Kidney (tissue), 13 donors: ENCODE measurements at regions not wholly inside any gene's neighbourhood (a gene's known extent, or its start where the extent isn't known, plus 50 kb on each side); places are given as distances from the start of the nearest gene placed in this dataset.

Experiments
- DNase-seq, 5 donors: peaks; one replicate each; pipeline ENCODE4 v3.0.0-alpha.2; 2013 to 2020
- FAIRE-seq: peaks from 2 replicates; lab custom pipeline; 2012; peaks lifted over from hg19 to GRCh38; lab: Jason Lieb, UNC
- H3K27ac ChIP-seq, 2 donors: one replicate each; pipeline ENCODE4 v1.7.0; 2013; ENCODE audit warnings: low read depth in 2 of 2, low read length in 2 of 2, inconsistent platforms in 1 of 2
- H3K27me3 ChIP-seq: one replicate; pipeline ENCODE4 v1.7.1; 2013; ENCODE audit warnings: low read length, inconsistent platforms; ENCODE audit not compliant: control insufficient read depth, insufficient read depth
- H3K36me3 ChIP-seq, 3 donors: one replicate each; pipeline versions ENCODE4 v1.7.0 to v1.7.1; 2013; ENCODE audit warnings: low read length in 3 of 3, control low read depth in 1 of 3, inconsistent platforms in 1 of 3; ENCODE audit not compliant: insufficient read depth in 3 of 3, control insufficient read depth in 2 of 3
- H3K4me1 ChIP-seq, 3 donors: one replicate each; pipeline versions ENCODE4 v1.7.0 to v1.7.1; 2013; ENCODE audit warnings: low read length in 3 of 3, inconsistent platforms in 1 of 3, low read depth in 1 of 3; ENCODE audit not compliant: control insufficient read depth in 2 of 3, insufficient read depth in 2 of 3
- H3K4me3 ChIP-seq, 3 donors: one replicate each; pipeline versions ENCODE4 v1.7.0 to v1.8.1; 2013; ENCODE audit warnings: low read length in 3 of 3, control low read depth in 1 of 3, inconsistent platforms in 1 of 3
- H3K9ac ChIP-seq, 3 donors: one replicate each; pipeline versions ENCODE4 v1.7.0 to v1.7.1; 2013; ENCODE audit warnings: low read length in 3 of 3, control low read depth in 1 of 3, inconsistent platforms in 1 of 3
- H3K9me3 ChIP-seq, 3 donors: one replicate each; pipeline versions ENCODE4 v1.7.0 to v1.7.1; 2013; ENCODE audit warnings: low read length in 3 of 3, control low read depth in 1 of 3, inconsistent platforms in 1 of 3; ENCODE audit not compliant: control insufficient read depth in 2 of 3, insufficient read depth in 1 of 3
- CTCF ChIP-seq: IDR thresholded peaks from 3 replicates; pipeline ENCODE4 v1.5.1; 2012; ENCODE audit warnings: mild to moderate bottlenecking, moderate library complexity, borderline replicate concordance; ENCODE audit not compliant: insufficient read depth; ENCODE audit errors: extremely low read depth
- intact Hi-C: fragments of 100-400 bp; cut with DNase I; formaldehyde crosslinking; loops from one replicate; pipeline ENCODE4 v1.11.1; 2022
- donor health status: control.
- donor health status: control.
- donor health status: control.
- donor health status: control.
- donor health status: control.
- donor health status: DM: yes; HTN: yes; CAD: no.
- donor health status: Normal renal cell carcinoma (clear cell type).

DNA sequence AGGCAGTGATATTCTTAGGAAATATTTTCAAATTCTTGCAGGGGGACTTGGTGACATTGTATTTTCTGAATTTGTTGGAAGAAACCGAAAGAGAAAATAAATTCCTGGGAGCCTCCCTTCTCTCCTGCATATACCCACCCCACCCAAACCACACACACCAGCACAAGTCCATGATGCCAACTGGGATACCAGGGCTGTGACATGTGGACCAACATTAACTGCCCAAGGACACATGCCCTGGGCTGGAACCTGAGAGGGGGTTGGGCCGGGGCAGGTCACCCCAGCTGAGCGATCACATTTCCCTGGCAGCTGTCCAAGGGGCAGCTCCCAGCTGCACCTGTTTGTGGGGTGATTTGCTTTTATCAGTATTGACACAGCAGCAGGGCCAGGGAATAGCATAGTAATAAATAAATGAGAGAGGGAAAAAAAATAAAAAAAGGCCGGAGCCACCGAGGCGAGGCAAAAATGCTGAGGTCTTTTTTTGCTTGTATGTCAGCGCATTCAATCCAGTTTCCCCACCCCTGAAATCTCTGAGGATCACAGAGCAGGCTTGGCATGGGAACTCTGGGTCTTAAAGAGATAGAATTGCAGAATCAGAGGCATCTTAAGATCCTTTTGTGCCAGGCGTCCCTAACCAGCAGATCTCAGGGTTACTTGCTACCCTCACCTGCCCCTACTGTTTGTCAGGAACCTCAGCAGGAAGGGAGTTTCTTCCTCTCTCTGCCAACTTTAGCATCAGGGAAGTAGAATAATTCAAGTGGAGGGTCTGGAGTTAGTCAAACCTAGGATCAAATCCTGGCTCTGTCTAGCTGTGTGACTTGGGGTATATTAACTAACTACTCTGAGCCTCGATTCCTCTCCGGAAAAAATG lies 66.5 kb upstream of the PIM1 start:
- TF ChIP-seq CTCF, result no peak
- Histone ChIP-seq H3K27me3 (no peaks in the 10 kb centered on the region), H3K9me3 (no peaks in the 10 kb centered on the region), H3K4me1 (peaks cover 0 to 34% (median 25%) of the 10 kb centered on the region in 3 donors), H3K36me3 (no peaks in the 10 kb centered on the region), H3K4me3 (peak overlapping the region; percentile 47 to 59 (median 49)), H3K9ac (peak overlapping the region; percentile 31 to 65 (median 41)), H3K27ac (peak overlapping the region; percentile 77 to 93)
- intact Hi-C loops, result no loop called here
- DNase-seq (peak; percentile 76 to 92 (median 87)), FAIRE-seq (no peak)

GRCh38 chr6:37104824-37105147 lies 65.2 kb upstream of the PIM1 start:
- intact Hi-C loops, result no loop called here

DNA sequence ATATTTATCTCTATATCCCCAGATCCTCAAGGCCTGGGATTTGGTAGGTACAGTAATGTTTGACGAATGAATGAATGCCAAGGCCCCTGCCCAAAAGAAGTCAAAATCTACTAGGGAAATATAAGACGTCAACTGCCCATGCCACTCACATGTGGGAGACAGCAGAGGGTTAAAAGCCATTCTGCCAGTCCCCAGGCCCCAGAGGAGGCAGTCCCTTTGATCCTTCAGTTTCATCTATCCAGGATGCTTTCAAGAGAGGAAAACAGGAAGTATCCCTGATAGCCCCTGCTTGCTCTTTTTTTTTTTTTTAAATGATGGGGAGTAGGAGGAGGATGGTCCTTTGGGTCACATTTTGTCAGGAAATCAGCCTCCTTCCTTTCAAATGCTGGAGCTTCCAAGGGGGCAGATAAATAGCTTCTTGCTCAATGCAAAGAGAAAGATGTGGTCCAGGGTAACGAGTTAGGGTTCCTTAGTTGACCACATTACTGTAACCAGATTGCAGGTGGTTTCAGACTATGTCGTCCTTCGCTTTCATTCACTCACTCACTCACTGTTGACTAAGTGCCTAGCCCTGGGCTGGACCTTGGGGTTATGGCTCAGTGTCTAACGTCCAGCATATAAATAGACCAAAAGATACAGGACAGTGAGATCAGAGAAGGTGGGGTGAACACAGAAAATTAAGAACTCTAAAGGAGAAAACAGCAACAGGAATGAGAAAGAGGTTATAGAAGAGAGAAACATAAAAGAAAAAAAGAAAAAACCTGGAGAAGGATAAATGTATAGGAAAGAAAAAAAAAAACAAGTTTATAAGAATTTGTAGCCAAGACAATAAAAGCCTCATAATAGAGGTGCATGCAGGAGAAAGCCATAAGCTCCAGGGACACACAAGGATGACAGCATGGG lies 64.6 kb upstream of the PIM1 start:
- Histone ChIP-seq H3K4me3 (no peak overlapping the region), H3K4me1 (peaks cover 4 to 39% (median 31%) of the 10 kb centered on the region in 3 donors), H3K9ac (no peak overlapping the region), H3K36me3 (no peaks in the 10 kb centered on the region), H3K27ac (peak overlapping the region; percentile 26 to 89), H3K27me3 (no peaks in the 10 kb centered on the region), H3K9me3 (no peaks in the 10 kb centered on the region)
- DNase-seq (peak in 1 of 5 donors; percentile 47), FAIRE-seq (no peak)
- no peak for TF ChIP-seq CTCF
- intact Hi-C loops, result no loop called here

More at GRCh38 chr6:37104824-37105147, 65.2 kb upstream of the PIM1 start:
- Histone ChIP-seq H3K27me3 (no peaks in the 10 kb centered on the region), H3K9me3 (no peaks in the 10 kb centered on the region), H3K9ac (peak overlapping the region in 1 of 3 donors; percentile 65), H3K4me1 (peaks cover 0 to 34% (median 30%) of the 10 kb centered on the region in 3 donors), H3K27ac (peak overlapping the region; percentile 26 to 89), H3K36me3 (no peaks in the 10 kb centered on the region), H3K4me3 (no peak overlapping the region)
- FAIRE-seq, result no peak
- no peak for DNase-seq
- no peak for TF ChIP-seq CTCF
